KMS-11 (cell line): ENCODE measurements at regions not wholly inside any gene's neighbourhood (a gene's known extent, or its start where the extent isn't known, plus 50 kb on each side); places are given as distances from the start of the nearest gene placed in this dataset.

ENCODE experiments used
- H2AFZ ChIP-seq: fragments of 200-600 bp; sonication (generic); 2 replicates; pipeline ENCODE4 v1.6.1; 2016; ENCODE audit warnings: antibody characterized with exemption, mixed run types, low read depth
- H3K27ac ChIP-seq: fragments of 200-600 bp; sonication (generic); 2 replicates; pipeline ENCODE4 v1.6.1; 2016; ENCODE audit warnings: mild to moderate bottlenecking, mixed run types
- H3K27me3 ChIP-seq: fragments of 200-600 bp; sonication (generic); 2 replicates; pipeline ENCODE4 v1.6.1; 2017; ENCODE audit warnings: mild to moderate bottlenecking, low read depth, mixed run types, moderate library complexity; ENCODE audit not compliant: insufficient read depth
- H3K36me3 ChIP-seq: fragments of 200-600 bp; sonication (generic); 2 replicates; pipeline ENCODE4 v1.6.1; 2017; ENCODE audit warnings: mild to moderate bottlenecking, mixed run types; ENCODE audit not compliant: insufficient read depth
- H3K4me1 ChIP-seq: fragments of 200-600 bp; sonication (generic); 2 replicates; pipeline ENCODE4 v1.6.1; 2016; ENCODE audit warnings: mild to moderate bottlenecking, low read depth, mixed run types; ENCODE audit not compliant: poor library complexity, severe bottlenecking
- H3K4me2 ChIP-seq: fragments of 200-600 bp; sonication (generic); 2 replicates; pipeline ENCODE4 v1.7.0; 2016; ENCODE audit warnings: mild to moderate bottlenecking, mixed run types
- H3K4me3 ChIP-seq: fragments of 200-600 bp; sonication (generic); IDR thresholded peaks from 2 replicates; pipeline ENCODE4 v1.6.1; 2017; ENCODE audit warnings: low read depth, low read length, mixed read lengths; ENCODE audit not compliant: insufficient read depth
- H3K79me2 ChIP-seq: fragments of 200-600 bp; sonication (generic); 2 replicates; pipeline ENCODE4 v1.6.1; 2016; ENCODE audit warnings: low read depth, mixed run types; ENCODE audit not compliant: insufficient read depth
- H3K9ac ChIP-seq: fragments of 200-600 bp; sonication (generic); 2 replicates; pipeline ENCODE4 v1.6.1; 2016; ENCODE audit warnings: mild to moderate bottlenecking, mixed run types
- H4K20me1 ChIP-seq: fragments of 200-600 bp; sonication (generic); 2 replicates; pipeline ENCODE4 v1.6.1; 2016; ENCODE audit warnings: mild to moderate bottlenecking, mixed run types; ENCODE audit not compliant: insufficient read depth
- CTCF ChIP-seq: fragments of 200-600 bp; sonication (generic); conservative IDR thresholded peaks from 2 replicates; pipeline ENCODE4 v1.6.1; 2017; ENCODE audit warnings: low read depth, mild to moderate bottlenecking, antibody characterized with exemption, low read length, moderate library complexity, mixed read lengths

GRCh38 chr3:1717524-1717923 is 381.1 kb upstream of the CNTN4 start:
- Histone ChIP-seq H3K9ac (no peak overlapping the region), H3K4me2 (no peak overlapping the region), H3K4me3 (no peak overlapping the region), H3K79me2 (no peaks in the 10 kb centered on the region), H3K27ac (no peak overlapping the region), H3K4me1 (no peaks in the 10 kb centered on the region), H3K27me3 (no peaks in the 10 kb centered on the region), H4K20me1 (no peaks in the 10 kb centered on the region), H3K36me3 (no peaks in the 10 kb centered on the region), H2AFZ (no peak overlapping the region)
- no peak for TF ChIP-seq CTCF

GRCh38 chr3:1723726-1724125 is 374.9 kb upstream of the CNTN4 start:
- no peak overlapping the region for H2AFZ ChIP-seq
- no peak overlapping the region for H3K4me2 ChIP-seq
- H3K9ac ChIP-seq, result no peak overlapping the region
- no peaks in the 10 kb centered on the region for H3K27me3 ChIP-seq
- no peaks in the 10 kb centered on the region for H3K4me1 ChIP-seq
- H3K4me3 ChIP-seq, result no peak overlapping the region
- H3K36me3 ChIP-seq, result no peaks in the 10 kb centered on the region
- H3K27ac ChIP-seq, result no peak overlapping the region
- no peaks in the 10 kb centered on the region for H4K20me1 ChIP-seq
- no peak for TF ChIP-seq CTCF
- no peaks in the 10 kb centered on the region for H3K79me2 ChIP-seq

- H3K4me2 ChIP-seq, result no peak overlapping the region
- H3K9ac ChIP-seq, result no peak overlapping the region
- no peak overlapping the region for H3K27ac ChIP-seq
- H2AFZ ChIP-seq, result no peak overlapping the region
- H3K36me3 ChIP-seq, result no peaks in the 10 kb centered on the region
- no peaks in the 10 kb centered on the region for H3K27me3 ChIP-seq
- no peaks in the 10 kb centered on the region for H3K79me2 ChIP-seq
- H3K4me1 ChIP-seq, result no peaks in the 10 kb centered on the region
- TF ChIP-seq CTCF, result no peak
- H4K20me1 ChIP-seq, result no peaks in the 10 kb centered on the region
- no peak overlapping the region for H3K4me3 ChIP-seq
Measured at GRCh38 chr3:1726741-1727140, 371.9 kb upstream of the CNTN4 start.

- no peak for TF ChIP-seq CTCF
- no peak overlapping the region for H3K9ac ChIP-seq
- no peak overlapping the region for H3K27ac ChIP-seq
Measured at GRCh38 chr3:1727242-1727641, 371.4 kb upstream of the CNTN4 start.

GRCh38 chr3:1728510-1728909 is 370.2 kb upstream of the CNTN4 start:
- H3K9ac ChIP-seq, result no peak overlapping the region
- no peaks in the 10 kb centered on the region for H4K20me1 ChIP-seq
- H3K4me2 ChIP-seq, result no peak overlapping the region
- TF ChIP-seq CTCF, result no peak
- no peaks in the 10 kb centered on the region for H3K36me3 ChIP-seq
- H3K27ac ChIP-seq, result no peak overlapping the region
- no peaks in the 10 kb centered on the region for H3K79me2 ChIP-seq
- no peak overlapping the region for H2AFZ ChIP-seq
- H3K4me1 ChIP-seq, result no peaks in the 10 kb centered on the region
- no peak overlapping the region for H3K4me3 ChIP-seq
- no peaks in the 10 kb centered on the region for H3K27me3 ChIP-seq

More at GRCh38 chr3:1727242-1727641, 371.4 kb upstream of the CNTN4 start:
- Histone ChIP-seq H3K4me1 (no peaks in the 10 kb centered on the region), H4K20me1 (no peaks in the 10 kb centered on the region), H3K4me2 (no peak overlapping the region), H3K4me3 (no peak overlapping the region), H3K27me3 (no peaks in the 10 kb centered on the region), H2AFZ (no peak overlapping the region), H3K36me3 (no peaks in the 10 kb centered on the region), H3K79me2 (no peaks in the 10 kb centered on the region)
